Head of caudate nucleus (tissue), 42 donors: ENCODE measurements at regions not wholly inside any gene's neighbourhood (a gene's known extent, or its start where the extent isn't known, plus 50 kb on each side); places are given as distances from the start of the nearest gene placed in this dataset.
"Not testable (repeated sequence)": the region's sequence is repeated elsewhere in the genome, so short reads cannot be mapped to it uniquely, and the experiment has no call there.

Experiments
- DNase-seq, 42 donors: peaks; one replicate each; pipeline versions ENCODE4 v3.0.0 to v3.0.0-alpha.2; 2020 to 2021; ENCODE audit warnings: mixed read lengths in 7 of 42
- intact Hi-C: fragments of 100-400 bp; cut with DNase I; formaldehyde crosslinking; loops from one replicate; pipeline ENCODE4 v1.15.0; 2022

- intact Hi-C loops = no loop called here
- peak in 8 of 42 donors; percentile 1 to 38 (median 19) for DNase-seq
Observed at GRCh38 chr2:242012956-242013764, 143.6 kb downstream of the RTP5 start.

- intact Hi-C loops = no loop called here
- peak in 7 of 42 donors; percentile 0 to 37 (median 16) for DNase-seq
Observed at GRCh38 chr2:242013771-242014170, 144.2 kb downstream of the RTP5 start.

GRCh38 chr2:242015108-242016065, 145.9 kb downstream of the RTP5 start:
- intact Hi-C loops = no loop called here
- DNase-seq = peak in 8 of 42 donors; percentile 1 to 29 (median 20)

GRCh38 chr2:242017086-242017485, 147.6 kb downstream of the RTP5 start:
- intact Hi-C loops = no loop called here
- DNase-seq = peak in 9 of 42 donors; percentile 6 to 33 (median 11)

- intact Hi-C loops = not testable (repeated sequence)
- DNase-seq = peak in 4 of 42 donors; percentile 5 to 28 (median 8)
Observed at GRCh38 chr2:242018416-242018815, 148.9 kb downstream of the RTP5 start.

GRCh38 chr2:242019344-242019743, 149.8 kb downstream of the RTP5 start:
- intact Hi-C loops = no loop called here
- peak in 3 of 42 donors; percentile 10 to 19 (median 18) for DNase-seq

- intact Hi-C loops = no loop called here
- peak; percentile 18 to 85 (median 60) for DNase-seq
Observed at GRCh38 chr2:242020196-242021004, 150.9 kb downstream of the RTP5 start.

GRCh38 chr2:242022550-242023290, 153.2 kb downstream of the RTP5 start:
- intact Hi-C loops = no loop called here

GRCh38 chr2:242024751-242025355, 155.3 kb downstream of the RTP5 start:
- intact Hi-C loops = no loop called here
- peak in 9 of 42 donors; percentile 0 to 18 (median 10) for DNase-seq

More at GRCh38 chr2:242022550-242023290, 153.2 kb downstream of the RTP5 start:
- peak in 7 of 42 donors; percentile 7 to 37 (median 20) for DNase-seq

GRCh38 chr2:242027676-242028450, 158.3 kb downstream of the RTP5 start:
- intact Hi-C loops = no loop called here
- DNase-seq = peak in 9 of 42 donors; percentile 1 to 25 (median 9)

GRCh38 chr2:242029422-242030225, 160.1 kb downstream of the RTP5 start:
- intact Hi-C loops = no loop called here
- DNase-seq = peak in 10 of 42 donors; percentile 3 to 27 (median 12)

GRCh38 chr2:242030226-242030575, 160.7 kb downstream of the RTP5 start:
- intact Hi-C loops = no loop called here
- DNase-seq = peak in 7 of 42 donors; percentile 4 to 34 (median 18)

- DNase-seq = peak in 6 of 42 donors; percentile 2 to 33 (median 19)
- intact Hi-C loops = no loop called here
Observed at GRCh38 chr2:242030858-242031257, 161.3 kb downstream of the RTP5 start.

- intact Hi-C loops = no loop called here
- DNase-seq = peak in 8 of 42 donors; percentile 2 to 33 (median 14)
Observed at GRCh38 chr2:242031481-242032019, 162.0 kb downstream of the RTP5 start.

GRCh38 chr2:242032780-242033656, 163.5 kb downstream of the RTP5 start:
- intact Hi-C loops = no loop called here
- peak in 9 of 42 donors; percentile 3 to 33 (median 19) for DNase-seq
